OCI-LY1 (cell line): ENCODE measurements at regions not wholly inside any gene's neighbourhood (a gene's known extent, or its start where the extent isn't known, plus 50 kb on each side); places are given as distances from the start of the nearest gene placed in this dataset.

ENCODE experiments used
- H2AFZ ChIP-seq: fragments of 200-600 bp; sonication (generic), shearing (Covaris generic); 2 replicates; pipeline ENCODE4 v1.6.0; 2014; ENCODE audit warnings: antibody characterized with exemption, mild to moderate bottlenecking, low read length
- H3F3A ChIP-seq: fragments of 200-600 bp; sonication (generic), shearing (Covaris generic); 2 replicates; pipeline ENCODE4 v1.6.0; 2014; ENCODE audit warnings: mild to moderate bottlenecking, antibody characterized with exemption, low read length, moderate library complexity; ENCODE audit not compliant: insufficient read depth
- H3K27ac ChIP-seq: fragments of 200-600 bp; sonication (generic); 2 replicates; pipeline ENCODE4 v1.5.1; 2014; ENCODE audit warnings: low read length, mixed run types, mild to moderate bottlenecking, low read depth; ENCODE audit not compliant: poor library complexity, severe bottlenecking
- H3K27me3 ChIP-seq: fragments of 200-600 bp; sonication (generic); 2 replicates; pipeline ENCODE4 v1.6.0; 2014; ENCODE audit warnings: antibody characterized with exemption, mild to moderate bottlenecking, low read length, moderate library complexity; ENCODE audit not compliant: insufficient read depth
- H3K36me3 ChIP-seq: fragments of 200-600 bp; sonication (generic); 2 replicates; pipeline ENCODE4 v1.6.1; 2014; ENCODE audit warnings: mild to moderate bottlenecking, antibody characterized with exemption, low read length, moderate library complexity, mixed read lengths; ENCODE audit not compliant: insufficient read depth
- H3K4me1 ChIP-seq: fragments of 200-600 bp; sonication (generic); 2 replicates; pipeline ENCODE4 v1.5.1; 2014; ENCODE audit warnings: mild to moderate bottlenecking, low read length, moderate library complexity; ENCODE audit not compliant: insufficient read depth, severe bottlenecking
- H3K4me2 ChIP-seq: fragments of 200-600 bp; sonication (generic), shearing (Covaris generic); 2 replicates; pipeline ENCODE4 v1.6.1; 2014; ENCODE audit warnings: low read length
- H3K4me3 ChIP-seq: fragments of 200-600 bp; sonication (generic); 2 replicates; pipeline ENCODE4 v1.5.1; 2014; ENCODE audit warnings: low read length, low read depth, mild to moderate bottlenecking, mixed read lengths; ENCODE audit not compliant: poor library complexity, severe bottlenecking
- H3K79me2 ChIP-seq: fragments of 200-600 bp; shearing (Covaris generic); 2 replicates; pipeline ENCODE4 v1.6.1; 2016; ENCODE audit warnings: mixed run types, low read length, mixed read lengths; ENCODE audit not compliant: insufficient read depth
- H3K9ac ChIP-seq: fragments of 200-600 bp; sonication (generic), shearing (Covaris generic); 2 replicates; pipeline ENCODE4 v1.6.1; 2014; ENCODE audit warnings: mild to moderate bottlenecking, low read length, mixed read lengths
- H3K9me2 ChIP-seq: fragments of 200-600 bp; sonication (generic), shearing (Covaris generic); 2 replicates; pipeline ENCODE4 v1.6.1; 2014; ENCODE audit warnings: low read depth, mild to moderate bottlenecking, low read length, mixed read lengths
- H3K9me3 ChIP-seq: fragments of 200-600 bp; shearing (Covaris generic); 2 replicates; pipeline ENCODE4 v1.6.1; 2014; ENCODE audit warnings: low read length, mixed read lengths
- H4K20me1 ChIP-seq: fragments of 200-600 bp; sonication (generic), shearing (Covaris generic); 2 replicates; pipeline ENCODE4 v1.6.0; 2016; ENCODE audit warnings: mild to moderate bottlenecking, low read length; ENCODE audit not compliant: insufficient read depth
- EZH2 ChIP-seq: fragments of 200-600 bp; sonication (generic), shearing (Covaris generic); IDR thresholded peaks from 2 replicates; pipeline ENCODE4 v1.8.0; 2017; ENCODE audit warnings: borderline replicate concordance, mixed run types, mild to moderate bottlenecking, antibody characterized with exemption, low read length, moderate library complexity, mixed read lengths
- TF ChIP-seq, protein P1 (sequence below): fragments of 200-600 bp; sonication (generic), shearing (Covaris generic); IDR thresholded peaks from 2 replicates; pipeline ENCODE4 v1.5.1; 2017; ENCODE audit warnings: mild to moderate bottlenecking, antibody characterized with exemption, low read length, moderate library complexity, mixed read lengths

DNA sequence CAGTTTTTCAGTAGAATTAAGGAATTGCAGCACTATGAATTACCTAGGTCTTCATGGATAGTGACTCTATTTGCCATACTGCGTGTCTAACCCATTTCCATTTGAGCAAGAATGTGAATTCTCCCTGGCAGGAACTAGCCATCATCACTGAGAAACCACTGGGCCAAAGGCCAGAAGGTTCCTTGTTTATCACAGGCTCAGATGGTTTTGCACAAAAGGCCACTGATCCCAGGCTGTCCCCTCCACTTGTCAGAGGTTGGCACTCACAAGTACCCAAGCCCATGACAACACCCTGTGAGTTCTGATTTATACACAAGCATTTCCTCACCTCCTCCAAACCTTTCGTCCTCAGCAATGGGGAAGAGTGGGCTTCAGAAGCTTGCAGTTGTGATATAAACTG is 131.8 kb downstream of the FOXB1 start:
- no peaks in the 10 kb centered on the region for H3K27me3 ChIP-seq
- TF ChIP-seq, protein P1, sequence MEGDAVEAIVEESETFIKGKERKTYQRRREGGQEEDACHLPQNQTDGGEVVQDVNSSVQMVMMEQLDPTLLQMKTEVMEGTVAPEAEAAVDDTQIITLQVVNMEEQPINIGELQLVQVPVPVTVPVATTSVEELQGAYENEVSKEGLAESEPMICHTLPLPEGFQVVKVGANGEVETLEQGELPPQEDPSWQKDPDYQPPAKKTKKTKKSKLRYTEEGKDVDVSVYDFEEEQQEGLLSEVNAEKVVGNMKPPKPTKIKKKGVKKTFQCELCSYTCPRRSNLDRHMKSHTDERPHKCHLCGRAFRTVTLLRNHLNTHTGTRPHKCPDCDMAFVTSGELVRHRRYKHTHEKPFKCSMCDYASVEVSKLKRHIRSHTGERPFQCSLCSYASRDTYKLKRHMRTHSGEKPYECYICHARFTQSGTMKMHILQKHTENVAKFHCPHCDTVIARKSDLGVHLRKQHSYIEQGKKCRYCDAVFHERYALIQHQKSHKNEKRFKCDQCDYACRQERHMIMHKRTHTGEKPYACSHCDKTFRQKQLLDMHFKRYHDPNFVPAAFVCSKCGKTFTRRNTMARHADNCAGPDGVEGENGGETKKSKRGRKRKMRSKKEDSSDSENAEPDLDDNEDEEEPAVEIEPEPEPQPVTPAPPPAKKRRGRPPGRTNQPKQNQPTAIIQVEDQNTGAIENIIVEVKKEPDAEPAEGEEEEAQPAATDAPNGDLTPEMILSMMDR, result no peak

DNA sequence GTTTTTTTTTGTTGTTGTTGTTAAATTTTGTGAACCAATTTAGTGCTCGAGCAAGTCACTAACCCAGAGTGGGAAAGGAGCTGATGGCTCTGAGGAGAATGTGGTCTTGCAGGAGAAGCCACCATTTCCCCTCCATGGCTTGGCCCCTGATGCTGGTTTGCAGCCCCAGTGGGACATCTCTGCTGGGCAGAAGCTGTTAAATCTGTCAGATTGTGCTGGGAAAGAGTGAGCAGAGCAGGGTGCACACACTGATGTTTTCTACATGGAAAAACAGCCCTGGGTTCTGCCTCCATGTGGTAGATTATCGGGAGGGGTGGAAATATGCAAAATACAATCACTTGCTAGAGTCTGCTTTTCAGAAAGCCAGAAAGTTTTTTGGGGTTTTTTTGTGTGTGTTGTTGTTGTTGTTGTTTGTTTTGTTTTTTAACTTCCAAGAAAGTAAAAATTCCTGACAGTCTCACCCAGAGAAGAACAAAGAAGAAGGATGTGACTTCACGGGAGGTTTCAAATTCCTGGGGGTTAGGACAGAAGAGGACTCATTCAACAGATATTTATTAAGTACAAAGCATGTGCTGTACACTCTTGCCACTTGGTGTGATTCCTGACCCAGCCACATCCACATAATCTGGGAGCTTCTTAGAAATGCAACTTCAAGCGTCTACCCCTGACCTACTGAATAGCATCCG is 133.7 kb downstream of the FOXB1 start:
- H3K27ac ChIP-seq, result no peak overlapping the region

More for the DNA sequence above, 131.8 kb downstream of the FOXB1 start:
- no peaks in the 10 kb centered on the region for H3K9me3 ChIP-seq
- H3K4me2 ChIP-seq, result no peak overlapping the region
- H3K4me1 ChIP-seq, result no peaks in the 10 kb centered on the region
- H3K79me2 ChIP-seq, result no peaks in the 10 kb centered on the region
- H4K20me1 ChIP-seq, result no peaks in the 10 kb centered on the region
- no peaks in the 10 kb centered on the region for H3F3A ChIP-seq
- H3K36me3 ChIP-seq, result no peaks in the 10 kb centered on the region
- H3K9me2 ChIP-seq, result no peaks in the 10 kb centered on the region
- H2AFZ ChIP-seq, result no peak overlapping the region
- H3K9ac ChIP-seq, result no peak overlapping the region
- no peak overlapping the region for H3K4me3 ChIP-seq
- H3K27ac ChIP-seq, result no peak overlapping the region

DNA sequence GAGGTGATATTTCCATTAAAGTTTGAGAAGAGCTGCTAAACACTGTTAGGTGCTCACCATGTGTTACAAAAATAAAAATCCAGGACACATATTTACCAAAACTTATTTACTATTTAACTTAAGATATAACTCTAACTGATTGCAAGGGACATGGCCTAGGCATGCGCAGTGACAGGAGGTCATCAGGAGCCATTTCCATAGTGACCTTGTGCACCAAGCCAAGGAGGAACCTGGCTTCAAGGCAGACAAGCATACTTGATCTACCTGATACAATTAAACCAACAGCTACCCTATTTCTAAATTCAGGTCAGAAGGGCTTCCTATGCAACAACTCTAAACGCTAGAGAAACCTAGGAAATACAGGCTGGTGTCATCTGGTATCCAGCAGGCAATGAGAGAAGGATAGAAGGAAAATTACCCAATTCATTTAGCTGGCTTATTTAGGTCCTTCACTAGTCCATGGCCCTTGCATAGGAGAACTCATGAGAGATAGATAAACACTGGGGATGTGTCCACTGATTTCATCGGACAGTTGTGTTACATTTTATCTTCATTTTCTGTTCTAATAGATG is 134.4 kb downstream of the FOXB1 start:
- no peaks in the 10 kb centered on the region for H3K36me3 ChIP-seq
- TF ChIP-seq, protein P1, result no peak
- TF ChIP-seq EZH2, result no peak
- H3K9me2 ChIP-seq, result no peaks in the 10 kb centered on the region

More for the DNA sequence above, 133.7 kb downstream of the FOXB1 start:
- no peaks in the 10 kb centered on the region for H3K79me2 ChIP-seq
- H3F3A ChIP-seq, result no peaks in the 10 kb centered on the region
- H3K9me2 ChIP-seq, result no peaks in the 10 kb centered on the region
- H3K36me3 ChIP-seq, result no peaks in the 10 kb centered on the region
- no peak overlapping the region for H3K4me2 ChIP-seq
- no peaks in the 10 kb centered on the region for H3K27me3 ChIP-seq
- H3K4me3 ChIP-seq, result no peak overlapping the region
- no peaks in the 10 kb centered on the region for H3K9me3 ChIP-seq
- H3K4me1 ChIP-seq, result no peaks in the 10 kb centered on the region
- H2AFZ ChIP-seq, result no peak overlapping the region
- no peak overlapping the region for H3K9ac ChIP-seq
- TF ChIP-seq, protein P1, result no peak
- TF ChIP-seq EZH2, result no peak
- no peaks in the 10 kb centered on the region for H4K20me1 ChIP-seq

More for the DNA sequence above, 134.4 kb downstream of the FOXB1 start:
- Histone ChIP-seq H3K4me3 (no peak overlapping the region), H3K79me2 (no peaks in the 10 kb centered on the region), H3K4me2 (no peak overlapping the region), H3K9ac (no peak overlapping the region), H3K4me1 (no peaks in the 10 kb centered on the region), H3K27me3 (no peaks in the 10 kb centered on the region), H2AFZ (no peak overlapping the region), H4K20me1 (no peaks in the 10 kb centered on the region), H3K9me3 (no peaks in the 10 kb centered on the region), H3K27ac (no peak overlapping the region), H3F3A (no peaks in the 10 kb centered on the region)
